ENCODE measurements at regions not wholly inside any gene's neighbourhood (a gene's known extent, or its start where the extent isn't known, plus 50 kb on each side); places are given as distances from the start of the nearest gene placed in this dataset.

GRCh38 chr4:138604556-138604955 is 362.4 kb upstream of the SLC7A11 start:
- Histone ChIP-seq H3K79me2 (ENCODE audit: control insufficient read depth, insufficient read depth, low read length) (no peaks in the 10 kb centered on the region), H3K9me3 (ENCODE audit: control insufficient read depth, low read depth, low read length) (no peaks in the 10 kb centered on the region), H3K9me1 (ENCODE audit: control insufficient read depth, extremely low read depth, insufficient read depth, low read length) (no peaks in the 10 kb centered on the region), H3K27ac (ENCODE audit: control insufficient read depth, insufficient read depth, low read length) (no peak overlapping the region), H3K27me3 (ENCODE audit: control insufficient read depth, extremely low read depth, insufficient read depth, low read length) (no peaks in the 10 kb centered on the region), H3K4me1 (ENCODE audit: control insufficient read depth, extremely low read depth, insufficient read depth, low read length) (no peaks in the 10 kb centered on the region), H3K9ac (ENCODE audit: control insufficient read depth, extremely low read depth, insufficient read depth, low read length) (no peak overlapping the region), H2AFZ (ENCODE audit: control insufficient read depth, low read length) (no peak overlapping the region), H3K4me2 (ENCODE audit: control insufficient read depth, extremely low read depth, insufficient read depth, low read depth, low read length) (no peak overlapping the region), H4K20me1 (ENCODE audit: control insufficient read depth, extremely low read depth, insufficient read depth, low read length) (no peaks in the 10 kb centered on the region), H3K36me3 (ENCODE audit: control insufficient read depth in 2 of 2, extremely low read depth in 1 of 2, insufficient read depth in 2 of 2, low read length in 2 of 2) (no peaks in the 10 kb centered on the region), H3K4me3 (ENCODE audit: control insufficient read depth in 2 of 3, extremely low read depth in 1 of 3, insufficient read depth in 2 of 3, low read depth in 1 of 3, low read length in 3 of 3) (no peak overlapping the region)
- dilution Hi-C loops (cut with MboI; ENCODE audit: extremely low pct_ligation_motif_present, low sequenced_read_pairs) = no loop called here
- FAIRE-seq (no peak), DNase-seq (ENCODE audit: low read depth, low spot score) (no peak)
- no peak for TF ChIP-seq EZH2 (IDR thresholded peaks at IDR 0.05; ENCODE audit: low read length)

GRCh38 chr4:138602664-138603063 is 360.5 kb upstream of the SLC7A11 start:
- Histone ChIP-seq H3K9me3 (ENCODE audit: control insufficient read depth, low read depth, low read length) (no peaks in the 10 kb centered on the region), H3K4me1 (ENCODE audit: control insufficient read depth, extremely low read depth, insufficient read depth, low read length) (no peaks in the 10 kb centered on the region), H3K27me3 (ENCODE audit: control insufficient read depth, extremely low read depth, insufficient read depth, low read length) (no peaks in the 10 kb centered on the region), H3K9me1 (ENCODE audit: control insufficient read depth, extremely low read depth, insufficient read depth, low read length) (no peaks in the 10 kb centered on the region), H3K4me2 (ENCODE audit: control insufficient read depth, extremely low read depth, insufficient read depth, low read depth, low read length) (no peak overlapping the region), H3K27ac (ENCODE audit: control insufficient read depth, insufficient read depth, low read length) (no peak overlapping the region), H3K9ac (ENCODE audit: control insufficient read depth, extremely low read depth, insufficient read depth, low read length) (no peak overlapping the region), H3K36me3 (ENCODE audit: control insufficient read depth in 2 of 2, extremely low read depth in 1 of 2, insufficient read depth in 2 of 2, low read length in 2 of 2) (no peaks in the 10 kb centered on the region), H2AFZ (ENCODE audit: control insufficient read depth, low read length) (no peak overlapping the region), H4K20me1 (ENCODE audit: control insufficient read depth, extremely low read depth, insufficient read depth, low read length) (no peaks in the 10 kb centered on the region), H3K79me2 (ENCODE audit: control insufficient read depth, insufficient read depth, low read length) (no peaks in the 10 kb centered on the region), H3K4me3 (ENCODE audit: control insufficient read depth in 2 of 3, extremely low read depth in 1 of 3, insufficient read depth in 2 of 3, low read depth in 1 of 3, low read length in 3 of 3) (no peak overlapping the region)
- dilution Hi-C loops (cut with MboI; ENCODE audit: extremely low pct_ligation_motif_present, low sequenced_read_pairs) = no loop called here
- DNase-seq (ENCODE audit: low read depth, low spot score) (no peak), FAIRE-seq (no peak)
- TF ChIP-seq EZH2 (IDR thresholded peaks at IDR 0.05; ENCODE audit: low read length) (no peak), CTCF (optimal IDR thresholded peaks at IDR 0.05 in 1 of 3, IDR thresholded peaks at IDR 0.05 in 1 of 3, conservative IDR thresholded peaks at IDR 0.05 in 1 of 3; ENCODE audit: extremely low read depth in 1 of 3, insufficient read depth in 2 of 3, low read length in 3 of 3) (no peak)

- no peaks in the 10 kb centered on the region for H3K4me1 ChIP-seq (ENCODE audit: control insufficient read depth, extremely low read depth, insufficient read depth, low read length)
- no peaks in the 10 kb centered on the region for H3K27me3 ChIP-seq (ENCODE audit: control insufficient read depth, extremely low read depth, insufficient read depth, low read length)
- H3K9me3 ChIP-seq (ENCODE audit: control insufficient read depth, low read depth, low read length) = no peaks in the 10 kb centered on the region
- H2AFZ ChIP-seq (ENCODE audit: control insufficient read depth, low read length) = no peak overlapping the region
- TF ChIP-seq EZH2 (IDR thresholded peaks at IDR 0.05; ENCODE audit: low read length) (no peak), CTCF (optimal IDR thresholded peaks at IDR 0.05 in 1 of 3, IDR thresholded peaks at IDR 0.05 in 1 of 3, conservative IDR thresholded peaks at IDR 0.05 in 1 of 3; ENCODE audit: extremely low read depth in 1 of 3, insufficient read depth in 2 of 3, low read length in 3 of 3) (no peak)
- no peak overlapping the region for H3K4me2 ChIP-seq (ENCODE audit: control insufficient read depth, extremely low read depth, insufficient read depth, low read depth, low read length)
- no peak overlapping the region for H3K27ac ChIP-seq (ENCODE audit: control insufficient read depth, insufficient read depth, low read length)
- dilution Hi-C loops (cut with MboI; ENCODE audit: extremely low pct_ligation_motif_present, low sequenced_read_pairs) = no loop called here
- FAIRE-seq (no peak), DNase-seq (ENCODE audit: low read depth, low spot score) (no peak)
- no peak overlapping the region for H3K4me3 ChIP-seq (ENCODE audit: control insufficient read depth in 2 of 3, extremely low read depth in 1 of 3, insufficient read depth in 2 of 3, low read depth in 1 of 3, low read length in 3 of 3)
- no peaks in the 10 kb centered on the region for H3K9me1 ChIP-seq (ENCODE audit: control insufficient read depth, extremely low read depth, insufficient read depth, low read length)
- H4K20me1 ChIP-seq (ENCODE audit: control insufficient read depth, extremely low read depth, insufficient read depth, low read length) = no peaks in the 10 kb centered on the region
- no peaks in the 10 kb centered on the region for H3K79me2 ChIP-seq (ENCODE audit: control insufficient read depth, insufficient read depth, low read length)
- no peaks in the 10 kb centered on the region for H3K36me3 ChIP-seq (ENCODE audit: control insufficient read depth in 2 of 2, extremely low read depth in 1 of 2, insufficient read depth in 2 of 2, low read length in 2 of 2)
- H3K9ac ChIP-seq (ENCODE audit: control insufficient read depth, extremely low read depth, insufficient read depth, low read length) = no peak overlapping the region
Measured at GRCh38 chr4:138599965-138600364, 357.8 kb upstream of the SLC7A11 start.
